Sigmoid colon (tissue), 4 donors: ENCODE measurements at regions not wholly inside any gene's neighbourhood (a gene's known extent, or its start where the extent isn't known, plus 50 kb on each side); places are given as distances from the start of the nearest gene placed in this dataset.

ENCODE experiments used
- EP300 ChIP-seq, 4 donors: sonication (generic); formaldehyde crosslinking; IDR thresholded peaks; one replicate each; pipeline ENCODE4 v1.6.1; 2017; ENCODE audit warnings: antibody characterized with exemption in 4 of 4
- POLR2A ChIP-seq, 2 donors: fragments of 450-650 bp; IDR thresholded peaks; one replicate each; pipeline ENCODE4 v1.6.1; 2016; ENCODE audit warnings: antibody characterized with exemption in 2 of 2, mild to moderate bottlenecking in 2 of 2, moderate library complexity in 2 of 2
- POLR2AphosphoS5 ChIP-seq, 4 donors: sonication (generic); formaldehyde crosslinking; IDR thresholded peaks; one replicate each; pipeline ENCODE4 v1.6.1; 2017; ENCODE audit warnings: antibody characterized with exemption in 4 of 4
- TF ChIP-seq, protein P1 (sequence below), 4 experiments: fragments of 450-650 bp in 3 of 4; fragments of 200-600 bp in 1 of 4; IDR thresholded peaks; one replicate each; pipeline ENCODE4 v1.5.1; 2016 to 2019; ENCODE audit warnings: antibody characterized with exemption in 4 of 4, mild to moderate bottlenecking in 3 of 4, moderate library complexity in 2 of 4

DNA sequence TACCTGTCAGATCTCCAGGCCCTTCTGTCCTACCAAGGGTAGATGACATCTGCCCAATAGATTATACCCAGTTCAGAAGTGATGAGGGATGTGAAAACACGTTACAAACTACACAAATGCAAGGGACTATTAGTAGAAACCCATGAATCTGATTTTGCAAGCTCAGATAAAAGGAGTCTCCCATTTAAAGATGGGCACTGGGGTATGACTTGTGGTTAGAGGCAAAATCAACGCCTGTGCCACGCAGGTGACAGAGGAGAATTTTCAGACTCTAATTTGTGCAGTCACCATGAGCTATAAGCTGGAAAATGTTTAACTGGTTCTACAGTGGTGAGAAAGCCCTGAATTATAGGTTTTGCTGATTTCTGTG is 184.4 kb upstream of the LPP start:
- TF ChIP-seq, protein P1, sequence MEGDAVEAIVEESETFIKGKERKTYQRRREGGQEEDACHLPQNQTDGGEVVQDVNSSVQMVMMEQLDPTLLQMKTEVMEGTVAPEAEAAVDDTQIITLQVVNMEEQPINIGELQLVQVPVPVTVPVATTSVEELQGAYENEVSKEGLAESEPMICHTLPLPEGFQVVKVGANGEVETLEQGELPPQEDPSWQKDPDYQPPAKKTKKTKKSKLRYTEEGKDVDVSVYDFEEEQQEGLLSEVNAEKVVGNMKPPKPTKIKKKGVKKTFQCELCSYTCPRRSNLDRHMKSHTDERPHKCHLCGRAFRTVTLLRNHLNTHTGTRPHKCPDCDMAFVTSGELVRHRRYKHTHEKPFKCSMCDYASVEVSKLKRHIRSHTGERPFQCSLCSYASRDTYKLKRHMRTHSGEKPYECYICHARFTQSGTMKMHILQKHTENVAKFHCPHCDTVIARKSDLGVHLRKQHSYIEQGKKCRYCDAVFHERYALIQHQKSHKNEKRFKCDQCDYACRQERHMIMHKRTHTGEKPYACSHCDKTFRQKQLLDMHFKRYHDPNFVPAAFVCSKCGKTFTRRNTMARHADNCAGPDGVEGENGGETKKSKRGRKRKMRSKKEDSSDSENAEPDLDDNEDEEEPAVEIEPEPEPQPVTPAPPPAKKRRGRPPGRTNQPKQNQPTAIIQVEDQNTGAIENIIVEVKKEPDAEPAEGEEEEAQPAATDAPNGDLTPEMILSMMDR (IDR thresholded peaks at IDR 0.05), result no peak
- TF ChIP-seq POLR2A (IDR thresholded peaks at IDR 0.05), result no peak
- no peak for TF ChIP-seq EP300 (IDR thresholded peaks at IDR 0.05)
- no peak for TF ChIP-seq POLR2AphosphoS5 (IDR thresholded peaks at IDR 0.05)
